Rectal smooth muscle tissue (tissue), 1 donor: ENCODE measurements at regions not wholly inside any gene's neighbourhood (a gene's known extent, or its start where the extent isn't known, plus 50 kb on each side); places are given as distances from the start of the nearest gene placed in this dataset.
A peak's percentile ranks its signal among the peaks of the same experiment; 100 is the strongest.
"Not testable (repeated sequence)": the region's sequence is repeated elsewhere in the genome, so short reads cannot be mapped to it uniquely, and the experiment has no call there.

Experiments
- H3K27ac ChIP-seq: one replicate; pipeline ENCODE4 v1.7.0; 2013; ENCODE audit warnings: low read depth, low read length, inconsistent platforms
- H3K27me3 ChIP-seq: one replicate; pipeline ENCODE4 v1.7.0; 2013; ENCODE audit warnings: low read length; ENCODE audit not compliant: control insufficient read depth, insufficient read depth
- H3K36me3 ChIP-seq: one replicate; pipeline ENCODE4 v1.7.0; 2013; ENCODE audit warnings: low read length; ENCODE audit not compliant: control insufficient read depth, insufficient read depth
- H3K4me1 ChIP-seq: one replicate; pipeline ENCODE4 v1.7.0; 2013; ENCODE audit warnings: low read length; ENCODE audit not compliant: control insufficient read depth, insufficient read depth
- H3K4me3 ChIP-seq: one replicate; pipeline ENCODE4 v1.7.0; 2013; ENCODE audit warnings: low read length
- H3K9ac ChIP-seq: one replicate; pipeline ENCODE4 v1.7.0; 2013; ENCODE audit warnings: low read length

DNA sequence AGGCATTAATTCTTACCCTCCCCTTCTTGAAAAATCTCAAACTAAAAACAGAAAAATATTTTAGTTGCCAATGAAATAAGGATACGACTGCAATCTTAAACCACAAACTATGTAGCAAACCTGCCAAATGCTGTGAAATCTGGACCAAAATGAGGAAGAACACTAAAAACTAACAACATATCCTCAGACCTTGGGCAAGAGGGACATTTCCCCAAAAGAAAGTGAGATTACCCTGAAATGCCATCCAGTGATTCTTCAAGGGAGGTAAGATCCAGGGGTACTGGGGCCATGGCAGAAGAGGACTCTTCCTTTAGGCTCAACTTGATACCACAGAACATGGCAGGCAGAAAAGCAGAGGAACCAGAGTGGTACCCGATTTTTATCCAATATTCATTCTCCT is 90.8 kb upstream of the CDC42EP3 start:
- not testable (repeated sequence) for H3K9ac ChIP-seq, H3K36me3 ChIP-seq, H3K4me3 ChIP-seq, H3K4me1 ChIP-seq, H3K27ac ChIP-seq, H3K27me3 ChIP-seq

DNA sequence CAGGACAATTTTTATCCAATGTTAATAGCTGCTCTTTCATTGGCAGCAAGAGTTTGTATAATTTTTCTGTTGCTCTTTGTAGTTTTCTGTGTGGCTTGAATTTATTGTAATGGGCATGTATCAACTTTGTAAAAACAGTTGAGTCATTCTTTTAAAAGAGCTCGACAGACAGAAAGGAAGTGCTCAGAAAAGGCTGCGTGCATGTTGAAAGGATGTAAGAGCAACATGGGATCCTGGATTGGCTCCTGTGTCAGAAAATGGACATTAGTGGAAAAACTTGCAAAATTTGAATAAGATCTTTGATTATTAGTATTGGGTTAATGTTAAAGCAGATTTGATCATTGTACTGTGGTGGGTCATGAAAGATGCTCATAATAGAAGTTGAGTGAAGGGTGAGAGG is 93.3 kb upstream of the CDC42EP3 start:
- Histone ChIP-seq H3K4me1 (peaks cover 6% of the 10 kb centered on the region), H3K27me3 (no peaks in the 10 kb centered on the region), H3K4me3 (no peak overlapping the region), H3K36me3 (no peaks in the 10 kb centered on the region), H3K9ac (no peak overlapping the region), H3K27ac (no peak overlapping the region)

DNA sequence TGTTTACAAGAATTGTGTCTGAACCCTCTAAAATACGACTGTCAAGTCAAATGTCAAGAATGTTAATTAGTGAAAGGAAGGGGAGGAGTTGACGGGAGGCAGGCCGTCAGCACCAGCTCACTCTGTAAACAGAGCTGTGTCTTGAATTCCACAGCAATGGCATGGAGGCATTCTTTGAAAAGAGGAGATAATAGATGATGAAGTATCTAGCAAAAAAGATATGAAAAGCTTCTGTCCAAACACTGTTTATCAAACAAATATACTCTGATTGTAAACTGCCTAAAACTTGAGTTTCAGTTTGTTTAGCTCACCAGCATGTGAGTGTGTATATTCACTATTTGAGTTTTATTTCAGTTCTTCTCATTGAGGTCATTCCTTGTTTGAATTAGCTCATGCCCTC is 94.7 kb upstream of the CDC42EP3 start:
- H3K4me1 ChIP-seq = peaks cover 6% of the 10 kb centered on the region
- H3K27ac ChIP-seq = no peak overlapping the region

DNA sequence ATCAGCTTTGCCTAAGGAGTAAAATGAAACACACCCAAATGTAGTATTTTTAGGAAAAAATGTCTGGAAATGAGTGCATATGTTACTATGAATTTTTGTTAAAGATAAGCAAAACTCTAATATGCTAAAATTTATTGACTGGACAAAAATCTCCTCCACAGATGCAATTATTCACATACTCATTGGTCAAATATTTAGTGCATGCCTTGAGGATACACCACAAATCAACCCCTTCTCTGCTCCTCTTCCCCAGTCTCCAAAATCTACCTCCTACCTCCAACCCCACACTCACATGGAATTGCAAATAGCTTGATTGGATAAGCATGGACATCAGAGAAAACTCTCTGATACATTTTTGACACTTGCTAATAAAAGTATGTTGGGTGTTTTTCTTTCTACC is 95.6 kb upstream of the CDC42EP3 start:
- H3K9ac ChIP-seq = no peak overlapping the region
- no peak overlapping the region for H3K4me3 ChIP-seq
- no peaks in the 10 kb centered on the region for H3K27me3 ChIP-seq
- H3K36me3 ChIP-seq = no peaks in the 10 kb centered on the region
- H3K4me1 ChIP-seq = peaks cover 9% of the 10 kb centered on the region
- no peak overlapping the region for H3K27ac ChIP-seq

More for the DNA sequence above, 94.7 kb upstream of the CDC42EP3 start:
- Histone ChIP-seq H3K9ac (no peak overlapping the region), H3K27me3 (no peaks in the 10 kb centered on the region), H3K4me3 (no peak overlapping the region), H3K36me3 (no peaks in the 10 kb centered on the region)

DNA sequence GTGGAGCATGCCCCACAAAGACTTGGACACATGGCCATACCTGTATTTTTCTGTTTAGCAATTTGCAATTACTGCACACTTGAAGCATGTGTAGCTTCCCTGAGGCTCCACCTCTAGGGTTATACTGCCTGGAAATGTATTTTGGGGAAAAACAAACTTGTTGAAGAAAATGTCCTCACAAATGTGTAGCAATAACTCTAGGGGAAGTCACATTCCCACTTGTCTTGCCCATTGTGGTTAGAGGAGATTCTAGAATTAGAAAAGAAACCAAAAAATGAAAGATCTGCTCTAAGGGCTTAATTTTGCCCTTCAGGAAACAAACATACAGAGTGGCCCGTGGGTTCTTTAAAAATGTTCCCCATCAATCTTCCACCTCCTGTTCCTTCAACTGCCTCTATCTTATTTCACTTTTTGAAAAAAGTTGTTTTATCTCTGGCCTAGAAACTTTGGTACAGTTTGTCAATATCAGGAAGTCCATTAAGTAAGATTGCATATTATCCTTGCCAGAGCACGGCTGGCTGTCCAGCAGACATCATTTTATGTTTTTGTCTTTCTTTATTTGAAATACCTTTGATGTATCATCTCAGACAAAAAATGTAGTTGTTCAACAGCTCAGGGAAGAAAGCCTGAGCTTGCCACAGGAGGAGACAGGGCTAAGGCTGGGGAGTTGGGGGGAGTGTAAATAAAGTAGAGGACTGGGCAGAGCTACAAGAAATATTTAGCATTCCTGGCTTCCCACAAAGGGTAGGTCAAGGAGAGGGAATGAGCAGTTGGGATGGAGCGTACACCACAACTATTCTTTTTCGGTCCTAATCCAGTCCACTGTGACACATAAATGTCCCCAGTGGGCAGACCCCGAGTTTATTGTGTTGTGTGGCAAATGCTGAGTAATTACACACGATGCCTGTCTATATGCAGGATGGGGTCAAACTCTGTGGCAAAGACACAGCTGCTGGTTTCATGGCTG is 96.8 kb upstream of the CDC42EP3 start:
- H3K27me3 ChIP-seq = no peaks in the 10 kb centered on the region
- peak overlapping the region; percentile 48 for H3K27ac ChIP-seq
- no peak overlapping the region for H3K4me3 ChIP-seq
- H3K9ac ChIP-seq = no peak overlapping the region
- H3K4me1 ChIP-seq = peaks cover 15% of the 10 kb centered on the region
- H3K36me3 ChIP-seq = no peaks in the 10 kb centered on the region

DNA sequence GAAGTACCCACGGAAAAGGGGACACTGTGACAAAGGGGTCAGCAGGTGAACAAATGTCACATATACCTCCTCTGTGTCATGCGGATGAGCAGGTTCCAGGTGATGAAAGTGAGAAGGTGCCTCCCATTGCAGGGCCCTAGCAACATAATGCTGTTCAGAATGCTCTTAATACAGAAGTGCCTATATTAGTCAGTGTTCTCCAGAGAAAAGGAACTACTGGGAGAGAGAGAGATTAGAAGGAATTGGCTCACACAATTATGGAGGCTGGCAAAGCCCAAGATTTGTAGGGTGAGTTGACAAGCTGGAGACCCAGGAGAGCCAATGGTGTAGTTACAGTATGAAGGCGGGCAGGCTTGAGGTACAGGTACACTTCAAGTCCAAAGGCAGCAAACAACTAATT is 98.1 kb upstream of the CDC42EP3 start:
- H3K9ac ChIP-seq = no peak overlapping the region
- H3K36me3 ChIP-seq = no peaks in the 10 kb centered on the region
- H3K27ac ChIP-seq = peak overlapping the region; percentile 11
- H3K4me1 ChIP-seq = peaks cover 21% of the 10 kb centered on the region
- no peak overlapping the region for H3K4me3 ChIP-seq
- no peaks in the 10 kb centered on the region for H3K27me3 ChIP-seq

DNA sequence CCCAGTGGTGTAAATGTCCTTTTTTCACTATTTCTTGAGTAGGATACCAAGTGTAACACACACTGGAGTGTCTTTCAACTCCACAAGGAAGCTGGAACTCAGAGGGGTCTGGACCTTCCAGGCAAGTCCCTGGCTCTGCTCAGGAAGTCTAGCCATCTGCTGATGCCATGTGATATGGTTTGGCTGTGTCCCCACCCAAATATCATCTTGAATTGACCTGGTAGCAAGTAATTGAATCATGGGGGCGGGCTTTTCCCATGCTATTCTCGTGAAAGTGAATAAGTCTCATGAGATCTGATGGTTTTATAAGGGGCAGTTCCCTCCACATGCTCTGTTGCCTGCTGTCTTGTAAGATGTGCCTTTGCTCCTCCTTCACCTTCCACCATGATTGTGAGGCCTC is 99.4 kb upstream of the CDC42EP3 start:
- no peaks in the 10 kb centered on the region for H3K27me3 ChIP-seq
- H3K9ac ChIP-seq = no peak overlapping the region
- H3K27ac ChIP-seq = peak overlapping the region; percentile 72
- no peak overlapping the region for H3K4me3 ChIP-seq
- H3K4me1 ChIP-seq = peaks cover 32% of the 10 kb centered on the region
- no peaks in the 10 kb centered on the region for H3K36me3 ChIP-seq

DNA sequence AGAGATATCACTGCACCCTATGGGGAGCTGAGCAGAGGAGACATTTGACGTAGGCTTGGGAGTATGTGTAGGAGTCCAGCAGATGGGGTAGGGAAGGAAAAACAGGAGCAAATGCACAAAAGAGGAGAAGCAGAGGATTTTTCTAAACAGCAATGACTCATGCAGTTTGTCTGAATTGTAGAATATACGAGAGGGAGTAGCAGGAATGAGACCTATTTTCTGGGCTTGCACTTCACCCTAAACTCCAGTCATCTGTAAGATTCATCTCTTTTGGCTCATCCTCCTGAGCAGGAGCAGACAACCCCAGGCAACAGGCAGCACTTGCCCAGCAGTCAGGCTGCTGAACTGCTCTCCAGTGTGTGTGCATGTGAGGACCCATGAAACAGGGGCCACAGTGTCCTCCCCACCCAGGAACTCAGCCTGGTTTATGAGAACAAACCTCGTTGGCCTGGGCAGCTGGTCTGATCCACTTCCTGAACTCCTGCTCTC is 100.2 kb upstream of the CDC42EP3 start:
- Histone ChIP-seq H3K27me3 (no peaks in the 10 kb centered on the region), H3K36me3 (no peaks in the 10 kb centered on the region), H3K4me3 (no peak overlapping the region), H3K9ac (no peak overlapping the region), H3K27ac (peak overlapping the region; percentile 72), H3K4me1 (peaks cover 40% of the 10 kb centered on the region)

DNA sequence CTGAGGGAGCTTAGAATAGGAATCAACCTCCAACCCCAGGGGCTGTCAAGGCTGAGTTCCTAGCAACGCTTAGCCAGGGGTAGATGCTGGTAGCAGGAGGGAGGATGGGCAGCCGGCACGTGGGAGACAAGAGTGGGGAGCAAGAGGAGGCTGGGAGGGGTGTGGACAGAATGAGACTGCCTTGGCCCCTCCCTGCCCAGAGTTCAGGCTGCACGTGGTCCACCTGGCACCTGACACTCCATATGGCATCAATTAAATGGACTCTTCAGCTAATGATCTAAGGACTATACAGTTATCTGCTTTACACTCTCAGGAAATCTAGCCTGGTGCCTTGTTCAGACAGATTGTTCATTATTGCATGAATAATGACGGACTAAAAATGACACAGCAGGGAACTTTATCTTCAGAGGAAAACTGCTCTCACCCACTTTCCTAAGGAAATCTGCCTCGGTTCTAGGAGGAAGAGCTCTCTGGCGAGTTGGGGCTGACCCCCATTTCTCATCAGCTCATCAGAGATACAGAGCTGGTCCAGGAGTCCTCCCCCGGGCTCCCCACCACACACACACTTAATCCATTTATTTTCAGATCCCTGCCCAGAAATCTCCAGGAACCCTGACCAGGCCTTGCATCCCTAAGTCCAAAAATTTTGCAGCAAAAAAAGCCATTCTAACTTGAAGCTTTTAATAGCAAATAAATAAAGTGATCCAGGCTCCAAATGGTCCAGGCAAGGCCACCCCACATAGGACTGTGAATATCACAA is 102.1 kb upstream of the CDC42EP3 start:
- Histone ChIP-seq H3K27ac (peak overlapping the region; percentile 38), H3K4me1 (peaks cover 55% of the 10 kb centered on the region), H3K9ac (no peak overlapping the region), H3K4me3 (no peak overlapping the region), H3K27me3 (no peaks in the 10 kb centered on the region), H3K36me3 (no peaks in the 10 kb centered on the region)

DNA sequence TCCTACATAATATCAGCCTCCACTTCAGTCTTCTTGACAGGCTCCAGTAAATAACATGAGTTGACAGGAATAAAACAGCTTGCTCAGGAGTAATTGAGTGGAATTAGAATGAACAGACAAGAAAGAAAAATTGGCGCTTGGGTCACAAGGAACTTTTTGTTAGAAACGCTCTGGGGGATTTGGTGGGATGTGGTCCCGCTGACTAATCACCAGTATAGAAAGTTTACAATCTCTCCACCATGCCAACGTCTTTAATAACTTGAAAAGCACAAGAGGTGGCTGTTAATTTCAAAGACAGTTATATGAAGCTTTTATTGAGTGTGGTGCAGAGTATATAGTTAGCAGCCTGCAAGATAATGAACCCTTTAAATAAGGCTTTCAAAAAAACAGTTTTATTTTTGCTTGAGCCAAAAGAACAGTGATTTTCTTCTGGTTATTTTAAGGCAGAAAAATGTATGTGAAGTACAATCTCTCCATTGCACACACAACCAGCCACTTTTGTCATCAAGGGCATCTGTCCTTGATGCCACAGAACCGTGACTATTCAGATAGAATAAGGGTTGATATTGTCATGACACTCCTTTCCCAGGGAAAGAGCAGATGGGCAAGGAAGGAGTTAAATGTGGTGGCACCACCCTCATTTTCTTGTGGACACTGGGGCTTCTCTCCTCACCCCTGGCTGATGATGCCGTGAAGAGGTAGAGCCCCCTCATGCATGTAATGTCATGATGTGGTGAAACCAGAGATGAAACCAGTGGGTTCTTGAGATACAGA is 102.9 kb upstream of the CDC42EP3 start:
- H3K4me1 ChIP-seq = peaks cover 60% of the 10 kb centered on the region
- peak overlapping the region; percentile 87 for H3K27ac ChIP-seq
- not testable (repeated sequence) for H3K27me3 ChIP-seq, H3K9ac ChIP-seq, H3K36me3 ChIP-seq, H3K4me3 ChIP-seq

DNA sequence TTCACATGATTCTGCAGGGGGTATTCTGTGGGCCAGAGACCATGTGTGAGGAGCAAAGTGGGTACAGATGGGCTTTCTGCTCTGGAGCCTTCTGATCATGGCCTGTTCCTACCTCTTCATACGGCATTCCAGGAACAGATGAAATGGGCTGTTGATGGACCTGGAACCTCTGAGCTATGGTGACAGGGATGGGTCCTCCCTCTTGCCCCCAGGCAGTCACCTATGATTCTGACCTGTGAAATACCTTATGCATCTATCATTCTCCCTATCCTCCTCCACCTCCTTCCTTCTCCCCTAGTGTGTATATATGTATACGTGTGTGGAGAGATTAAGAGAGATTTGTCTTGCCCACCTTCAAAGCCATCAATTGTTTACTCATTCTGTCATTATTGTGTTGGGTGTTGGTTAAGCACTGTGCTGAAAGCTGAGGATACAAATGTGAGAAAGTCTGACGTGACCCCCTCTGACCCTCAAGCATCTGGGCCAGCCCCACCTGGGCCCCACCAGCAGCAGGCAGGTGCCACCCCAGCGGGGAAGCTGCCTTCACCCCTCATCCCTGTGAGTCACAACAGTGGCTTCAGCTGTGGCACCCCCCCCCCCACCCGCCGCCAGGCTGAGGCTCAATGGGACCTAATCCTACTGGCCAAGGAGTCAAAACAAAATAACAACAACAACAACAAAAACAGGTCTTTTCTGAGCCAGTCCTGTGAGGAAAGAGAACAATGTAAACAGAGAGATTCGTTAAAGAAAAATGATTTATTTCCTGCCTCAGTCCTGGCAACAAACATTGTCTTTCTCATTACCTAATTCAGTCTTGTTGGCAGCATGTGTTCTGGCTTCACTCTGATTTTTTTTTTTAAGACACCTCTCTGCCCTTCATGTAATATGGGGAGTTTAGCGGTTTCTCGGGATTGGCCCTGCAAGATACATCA is 103.8 kb upstream of the CDC42EP3 start:
- Histone ChIP-seq H3K4me1 (peaks cover 69% of the 10 kb centered on the region), H3K4me3 (no peak overlapping the region), H3K36me3 (no peaks in the 10 kb centered on the region), H3K27ac (peak overlapping the region; percentile 87), H3K9ac (no peak overlapping the region), H3K27me3 (no peaks in the 10 kb centered on the region)
